ENCODE measurements at regions not wholly inside any gene's neighbourhood (a gene's known extent, or its start where the extent isn't known, plus 50 kb on each side); places are given as distances from the start of the nearest gene placed in this dataset.

GRCh38 chr4:111778543-111778942 is 366.7 kb upstream of the FAM241A start:
- no peak for TF ChIP-seq POLR2A (IDR thresholded peaks at IDR 0.05; ENCODE audit: low read length)
- no peak for TF ChIP-seq GATA1 (IDR thresholded peaks at IDR 0.05; ENCODE audit: low read depth, low read length)
